Astrocyte (in vitro differentiated cells and primary cell): ENCODE measurements at regions not wholly inside any gene's neighbourhood (a gene's known extent, or its start where the extent isn't known, plus 50 kb on each side); places are given as distances from the start of the nearest gene placed in this dataset.
"Not testable (repeated sequence)": the region's sequence is repeated elsewhere in the genome, so short reads cannot be mapped to it uniquely, and the experiment has no call there.

ENCODE experiments used
- EZH2 ChIP-seq: IDR thresholded peaks from 2 replicates; pipeline ENCODE4 v1.6.1; 2012; ENCODE audit warnings: mild to moderate bottlenecking, low read length, inconsistent platforms; ENCODE audit not compliant: insufficient read depth
- TF ChIP-seq, protein P1 (sequence below): IDR thresholded peaks from 2 replicates; pipeline ENCODE4 v1.5.1; 2011; ENCODE audit warnings: low read depth, mild to moderate bottlenecking, inconsistent platforms, low read length, moderate library complexity; ENCODE audit not compliant: insufficient read depth

DNA sequence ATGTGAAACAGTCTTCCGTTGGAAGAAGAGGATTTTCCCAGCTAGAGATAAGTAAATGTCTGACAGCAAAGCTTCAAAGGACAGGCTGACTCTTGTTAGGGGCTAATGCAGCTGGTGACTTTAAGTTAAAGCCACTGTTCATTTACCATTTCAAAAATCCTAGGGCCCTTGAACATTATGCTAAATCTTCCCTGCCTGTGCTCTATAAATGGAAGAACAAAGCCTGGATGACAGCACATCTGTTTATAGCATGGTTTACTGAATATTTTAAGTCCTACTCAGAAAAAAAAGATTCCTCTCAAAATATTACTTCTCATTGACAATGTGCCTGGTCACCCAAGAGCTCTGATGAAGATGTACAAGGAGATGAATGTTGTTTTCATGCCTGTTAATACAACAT, 255.3 kb downstream of the ADRA2A start:
- not testable (repeated sequence) for TF ChIP-seq EZH2
- TF ChIP-seq, protein P1, sequence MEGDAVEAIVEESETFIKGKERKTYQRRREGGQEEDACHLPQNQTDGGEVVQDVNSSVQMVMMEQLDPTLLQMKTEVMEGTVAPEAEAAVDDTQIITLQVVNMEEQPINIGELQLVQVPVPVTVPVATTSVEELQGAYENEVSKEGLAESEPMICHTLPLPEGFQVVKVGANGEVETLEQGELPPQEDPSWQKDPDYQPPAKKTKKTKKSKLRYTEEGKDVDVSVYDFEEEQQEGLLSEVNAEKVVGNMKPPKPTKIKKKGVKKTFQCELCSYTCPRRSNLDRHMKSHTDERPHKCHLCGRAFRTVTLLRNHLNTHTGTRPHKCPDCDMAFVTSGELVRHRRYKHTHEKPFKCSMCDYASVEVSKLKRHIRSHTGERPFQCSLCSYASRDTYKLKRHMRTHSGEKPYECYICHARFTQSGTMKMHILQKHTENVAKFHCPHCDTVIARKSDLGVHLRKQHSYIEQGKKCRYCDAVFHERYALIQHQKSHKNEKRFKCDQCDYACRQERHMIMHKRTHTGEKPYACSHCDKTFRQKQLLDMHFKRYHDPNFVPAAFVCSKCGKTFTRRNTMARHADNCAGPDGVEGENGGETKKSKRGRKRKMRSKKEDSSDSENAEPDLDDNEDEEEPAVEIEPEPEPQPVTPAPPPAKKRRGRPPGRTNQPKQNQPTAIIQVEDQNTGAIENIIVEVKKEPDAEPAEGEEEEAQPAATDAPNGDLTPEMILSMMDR = not testable (repeated sequence)
